GM21367 (cell line): ENCODE measurements at regions not wholly inside any gene's neighbourhood (a gene's known extent, or its start where the extent isn't known, plus 50 kb on each side); places are given as distances from the start of the nearest gene placed in this dataset.
"Not testable (repeated sequence)": the region's sequence is repeated elsewhere in the genome, so short reads cannot be mapped to it uniquely, and the experiment has no call there.

ENCODE experiments used
- ATAC-seq: cut with Tn5 transposase; IDR thresholded peaks from one replicate; pipeline ENCODE4 v1.9.1; 2021; ENCODE audit not compliant: unreplicated experiment

DNA sequence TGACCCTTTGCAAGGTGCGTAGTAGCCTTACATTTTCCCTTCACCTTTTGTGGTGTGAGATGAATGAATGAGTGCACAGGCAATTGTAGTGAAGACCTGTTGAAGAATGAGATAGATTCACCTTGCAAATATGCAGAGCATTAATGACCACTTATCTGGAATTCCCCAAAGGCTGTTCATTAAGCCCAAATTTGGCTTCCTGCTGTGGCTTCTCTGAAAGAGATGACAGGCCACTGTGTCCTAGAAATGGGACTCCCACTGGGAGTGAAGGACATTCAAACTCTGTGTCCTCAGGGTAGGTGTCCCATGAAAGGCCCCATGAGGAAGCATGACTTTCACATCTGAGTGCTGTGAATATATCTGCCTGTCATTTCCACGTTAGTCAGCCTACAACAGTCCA, 1821.8 kb upstream of the PIK3C3 start:
- ATAC-seq = no peak

DNA sequence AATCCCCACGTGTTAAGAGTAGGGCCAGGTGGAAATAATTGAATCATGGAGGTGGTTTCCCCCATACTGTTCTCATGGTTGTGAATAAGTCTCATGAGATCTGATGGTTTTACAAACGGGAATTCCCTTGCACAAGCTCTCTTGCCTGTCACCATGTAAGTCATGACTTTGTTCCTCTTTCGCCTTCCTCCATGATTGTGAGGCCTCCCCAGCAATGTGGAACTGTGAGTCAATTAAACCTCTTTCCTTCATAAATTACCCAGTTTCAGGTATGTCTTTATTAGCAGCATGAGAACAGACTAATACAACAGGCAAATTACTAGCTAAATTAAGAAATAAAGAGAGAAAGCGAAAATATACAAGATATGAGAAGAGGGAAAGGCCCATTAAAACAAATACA, 1822.6 kb upstream of the PIK3C3 start:
- ATAC-seq = not testable (repeated sequence)

DNA sequence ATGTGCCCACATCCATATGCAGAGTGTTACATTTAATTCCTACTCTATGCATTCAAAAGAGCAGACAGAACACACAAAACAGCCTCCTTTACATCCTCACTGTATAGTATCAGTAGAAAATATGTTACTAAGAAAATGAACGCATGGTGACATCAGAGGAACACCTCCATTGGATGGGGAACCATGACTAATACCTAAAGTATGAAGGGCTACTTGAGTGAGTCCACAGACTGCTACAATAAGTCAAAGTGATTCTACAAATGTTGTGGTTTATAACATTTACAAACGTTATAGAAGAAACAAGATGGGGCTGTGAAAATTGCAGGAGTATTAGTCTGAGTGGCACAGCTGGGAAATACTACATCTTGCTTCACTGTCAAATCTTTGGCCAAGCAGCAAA, 1830.9 kb upstream of the PIK3C3 start:
- ATAC-seq = no peak

DNA sequence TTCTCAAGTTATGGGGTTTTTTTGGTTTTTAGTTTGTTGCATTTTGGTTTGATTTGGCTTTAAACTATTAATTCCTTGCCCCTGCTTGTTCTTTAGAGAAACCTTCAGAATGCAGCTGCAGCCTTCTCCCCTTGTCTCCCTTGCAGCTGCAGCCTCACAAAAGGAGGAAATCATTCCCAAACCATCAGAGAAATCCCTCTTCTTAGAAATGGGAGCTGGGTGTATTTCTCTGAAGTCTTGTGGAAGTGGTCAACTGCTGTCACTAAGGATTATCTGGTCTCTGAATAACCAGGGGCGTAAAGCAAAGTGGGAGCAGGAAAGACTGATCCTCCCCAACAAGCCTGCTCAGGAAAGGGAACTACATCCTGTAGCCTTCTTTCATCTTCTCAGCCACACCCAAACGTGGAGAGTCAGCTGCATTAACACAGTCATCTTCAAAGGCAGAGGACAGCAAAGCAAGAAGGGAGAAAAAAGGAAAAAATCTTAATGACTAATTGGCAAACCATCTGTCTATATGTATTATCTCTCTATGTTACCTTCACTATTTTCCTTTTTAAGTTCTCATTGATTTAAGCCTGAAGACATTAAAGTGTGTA, 1834.1 kb upstream of the PIK3C3 start:
- no peak for ATAC-seq

DNA sequence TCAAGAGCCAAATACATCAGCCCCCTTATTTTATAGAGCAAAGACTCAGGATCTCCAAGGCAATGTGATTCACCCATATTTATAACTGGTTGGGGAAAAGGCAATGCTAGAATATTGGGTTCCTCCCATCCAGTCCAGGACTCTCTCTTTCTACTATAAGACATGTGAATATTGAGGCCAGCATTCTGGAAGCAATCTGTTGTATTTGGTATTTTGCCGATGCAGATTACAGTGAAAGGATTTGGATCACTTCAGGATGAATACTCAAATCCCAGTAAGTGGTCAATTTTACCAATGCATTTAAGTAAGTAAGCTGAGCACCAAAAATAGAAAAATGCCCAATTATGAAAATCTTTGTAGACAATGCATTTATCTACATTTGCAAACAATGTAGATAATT, 1834.7 kb upstream of the PIK3C3 start:
- ATAC-seq = no peak

DNA sequence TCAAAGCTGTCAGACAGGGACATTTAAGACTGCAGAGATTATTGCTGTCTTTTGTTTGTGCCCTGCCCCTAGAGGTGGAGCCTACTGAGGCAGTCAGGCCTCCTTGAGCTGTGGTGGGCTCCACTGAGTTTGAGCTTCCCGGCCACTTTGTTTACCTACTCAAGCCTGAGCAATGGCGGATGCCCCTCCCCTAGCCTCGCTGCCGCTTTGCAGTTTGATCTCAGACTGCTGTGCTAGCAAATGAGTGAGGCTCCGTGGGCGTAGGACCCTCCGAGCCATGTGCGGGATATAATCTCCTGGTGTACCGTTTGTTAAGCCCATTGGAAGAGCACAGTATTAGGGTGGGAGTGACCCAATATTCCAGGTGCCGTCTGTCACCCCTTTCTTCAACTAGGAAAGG, 1835.5 kb upstream of the PIK3C3 start:
- not testable (repeated sequence) for ATAC-seq

DNA sequence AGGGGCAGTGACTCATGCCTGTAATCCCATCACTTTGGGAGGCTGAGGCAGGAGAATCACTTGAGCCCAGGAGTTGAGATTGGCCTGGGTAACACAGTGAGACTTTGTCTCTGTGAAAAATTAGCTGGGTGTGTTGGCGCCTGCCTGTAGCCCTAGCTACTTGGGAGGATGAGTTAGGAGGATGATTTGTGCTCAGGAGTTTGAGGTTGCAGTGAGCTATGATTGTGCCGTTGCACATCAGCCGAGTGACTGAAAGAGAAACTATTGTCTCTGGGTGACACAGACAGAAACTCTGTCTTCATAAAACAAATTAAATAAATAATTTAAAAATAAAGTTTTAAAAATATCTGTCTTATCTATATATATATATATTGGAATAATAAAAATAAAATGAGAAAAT, 1844.6 kb upstream of the PIK3C3 start:
- ATAC-seq = no peak

DNA sequence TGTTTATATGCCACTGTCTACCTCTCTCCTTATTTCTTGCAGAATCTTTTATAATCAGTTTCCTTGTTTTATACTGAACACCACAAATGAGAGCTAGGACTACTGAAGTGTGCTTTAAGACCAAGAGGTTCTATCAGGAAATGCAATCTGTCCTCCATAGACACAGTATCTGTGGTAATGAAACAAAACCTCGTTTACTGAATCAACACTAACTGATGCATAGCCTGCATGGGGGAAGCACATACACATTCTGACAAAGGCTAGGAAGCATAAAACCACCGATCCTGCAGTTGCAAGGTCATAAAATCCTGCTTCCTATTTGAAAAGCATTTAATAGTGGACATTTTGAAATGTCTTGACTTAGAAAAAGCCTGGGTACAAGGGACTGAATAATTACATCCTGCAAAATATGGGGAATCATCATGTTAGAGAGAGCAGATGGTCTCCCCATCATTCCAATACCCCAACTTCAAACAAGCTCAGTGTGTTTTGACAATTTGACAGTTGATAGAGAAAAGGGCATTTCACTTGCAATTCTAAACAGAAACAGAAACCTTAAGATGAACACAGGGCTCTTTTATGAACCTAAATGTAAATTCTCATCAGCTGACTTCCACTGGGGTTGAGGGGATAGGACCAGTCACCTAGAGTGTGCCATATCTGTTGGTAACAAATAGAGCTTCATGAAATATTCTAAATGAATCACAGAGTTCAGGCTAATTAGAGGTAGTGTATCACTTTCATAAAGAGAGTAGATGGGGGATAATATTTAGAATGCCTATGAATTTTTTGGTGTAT, 1845.6 kb upstream of the PIK3C3 start:
- ATAC-seq = no peak

DNA sequence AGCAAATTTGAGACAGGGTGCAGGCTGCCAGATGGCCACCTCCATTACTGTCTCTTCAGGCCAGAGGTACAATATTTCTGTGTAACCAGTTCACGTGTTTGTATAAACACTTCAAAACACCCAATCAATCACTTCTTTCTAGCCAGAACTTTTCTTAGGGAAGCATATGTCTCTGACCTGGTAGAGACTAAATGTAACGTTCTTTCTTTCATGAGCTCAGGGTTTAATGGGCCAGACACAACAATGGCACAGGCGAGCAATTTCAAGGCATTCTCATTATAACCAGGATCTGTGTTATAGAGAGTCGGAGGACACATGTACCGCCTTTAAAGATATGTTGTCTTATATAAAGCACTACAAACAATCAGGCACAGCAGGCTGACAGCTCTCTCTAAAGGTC, 1846.4 kb upstream of the PIK3C3 start:
- ATAC-seq = no peak

DNA sequence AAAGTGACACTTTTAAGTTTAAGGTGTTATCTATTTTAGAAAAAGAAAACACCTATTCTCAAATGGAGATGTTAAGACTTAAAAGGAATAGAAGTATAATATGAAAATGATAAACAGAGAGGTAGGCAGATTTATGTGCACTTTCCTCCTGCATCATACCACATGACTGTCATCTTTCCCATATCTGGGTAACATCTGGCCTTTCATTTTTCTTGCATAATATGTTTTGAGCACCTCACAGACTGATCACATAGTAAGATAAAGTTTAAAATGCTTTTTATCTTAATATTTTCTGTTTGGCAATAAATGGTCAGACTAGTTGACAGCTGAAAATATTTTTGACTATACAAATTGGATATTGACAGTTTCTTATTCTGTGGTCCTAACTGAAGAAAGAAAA, 1852.1 kb upstream of the PIK3C3 start:
- ATAC-seq = no peak

DNA sequence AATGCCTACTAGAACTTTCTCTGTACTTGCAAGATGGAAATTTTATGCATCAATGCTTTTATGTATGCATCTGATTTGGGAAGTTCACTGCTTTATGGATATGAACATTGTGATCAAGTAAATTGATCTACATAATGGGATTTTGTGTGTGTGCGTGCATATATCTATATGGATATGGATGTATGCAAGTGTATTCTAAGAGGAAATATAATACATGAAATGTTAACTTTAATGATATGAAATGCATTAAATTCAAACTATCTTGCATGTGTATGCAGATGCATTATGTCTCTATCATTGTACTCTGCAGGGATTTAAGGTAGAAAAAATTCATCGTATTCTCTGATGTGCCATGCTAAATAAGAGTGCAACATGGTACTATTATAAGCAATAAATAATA, 1855.4 kb upstream of the PIK3C3 start:
- ATAC-seq = no peak

DNA sequence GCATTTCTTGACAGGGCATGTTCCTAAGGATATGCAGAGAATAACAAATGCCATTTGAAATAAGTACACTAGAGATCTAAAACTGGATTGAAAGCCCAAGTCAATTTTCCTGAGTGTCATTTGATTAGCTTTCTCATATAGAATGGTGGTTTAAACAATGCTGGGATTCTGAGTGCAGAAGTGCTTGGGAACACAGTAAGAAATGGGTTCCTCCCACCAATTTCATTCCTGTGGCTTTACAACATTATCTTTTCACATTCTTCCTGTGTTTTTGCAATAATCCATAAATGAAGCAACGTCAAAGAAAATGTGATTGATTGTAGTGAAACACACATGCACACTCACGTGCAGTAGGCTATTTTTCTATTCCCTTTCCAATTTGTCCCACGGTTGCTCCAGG, 1858.4 kb upstream of the PIK3C3 start:
- no peak for ATAC-seq

DNA sequence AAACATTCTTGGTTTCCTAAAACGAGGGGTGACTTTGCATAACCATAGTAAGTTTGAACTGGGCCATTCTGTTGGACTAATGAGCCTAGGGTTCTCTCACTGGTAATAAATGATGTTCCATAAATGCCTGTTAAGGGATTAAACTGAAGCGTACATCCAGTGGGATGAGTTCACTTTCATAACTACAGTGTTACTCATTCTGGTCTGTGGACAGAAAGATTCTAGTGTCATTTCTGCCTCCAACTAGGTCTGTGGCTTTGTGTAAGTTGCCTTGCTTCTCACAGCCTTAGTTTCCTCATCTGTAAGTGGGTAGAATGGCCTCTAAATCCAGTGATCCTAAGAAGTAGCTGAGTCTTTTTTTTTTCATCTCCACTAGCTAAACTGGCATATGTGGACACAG, 1860.6 kb upstream of the PIK3C3 start:
- no peak for ATAC-seq

DNA sequence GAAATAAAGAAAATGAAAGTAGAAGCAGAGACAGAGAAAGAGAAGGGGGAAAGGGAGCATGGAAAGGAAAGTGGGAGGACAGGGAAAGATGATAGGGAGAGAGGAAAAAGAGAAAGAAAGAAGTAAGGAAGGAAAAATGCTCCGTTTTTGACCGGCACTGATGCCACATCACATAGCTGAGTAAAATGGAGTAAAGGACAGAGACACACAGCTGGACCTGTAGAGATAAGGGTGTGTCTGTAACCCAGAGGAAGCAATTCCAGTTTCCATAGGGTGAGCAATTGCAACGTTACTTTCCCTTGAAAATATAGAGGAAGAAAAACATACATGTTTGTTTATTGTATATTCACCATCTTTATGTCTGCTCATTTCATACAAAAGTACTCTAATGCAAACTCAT, 1866.9 kb upstream of the PIK3C3 start:
- no peak for ATAC-seq

DNA sequence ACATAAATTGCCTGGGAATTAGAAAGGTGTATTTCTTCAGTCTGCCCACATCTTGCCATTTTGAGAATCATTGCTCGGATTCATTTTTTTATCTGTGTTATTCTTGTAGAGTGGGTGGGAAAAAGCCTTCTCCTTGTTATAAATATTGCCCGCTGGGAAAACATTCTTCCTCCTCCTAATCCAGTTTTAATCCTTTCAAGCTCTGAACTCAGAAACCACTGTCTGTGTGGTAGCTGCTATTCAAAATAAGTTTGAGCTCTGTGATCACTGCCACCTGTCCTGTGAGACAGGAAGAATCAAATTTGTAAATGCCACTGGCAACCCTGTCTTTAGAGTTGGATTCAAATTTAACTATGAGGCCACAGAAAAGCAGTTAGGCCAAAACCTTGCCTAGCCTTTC, 1875.2 kb upstream of the PIK3C3 start:
- no peak for ATAC-seq

DNA sequence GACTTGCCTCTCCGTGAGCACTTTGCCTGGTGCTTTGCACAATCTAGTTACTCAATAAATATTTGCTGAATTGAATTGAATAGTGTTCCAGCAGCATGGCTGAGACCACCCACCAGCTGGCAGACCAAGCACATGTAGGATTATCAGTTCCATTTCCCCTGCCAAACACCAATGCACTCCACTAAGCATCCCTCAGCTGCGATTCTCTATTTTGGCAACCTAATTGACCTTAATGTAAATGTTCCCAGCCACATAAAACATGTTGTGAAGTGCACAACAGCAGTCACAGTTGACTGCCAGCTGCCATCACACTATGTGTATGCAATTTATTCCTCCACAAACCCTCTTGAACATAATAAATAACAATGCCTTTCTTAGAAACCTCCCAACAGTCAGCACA, 1879.4 kb upstream of the PIK3C3 start:
- no peak for ATAC-seq

DNA sequence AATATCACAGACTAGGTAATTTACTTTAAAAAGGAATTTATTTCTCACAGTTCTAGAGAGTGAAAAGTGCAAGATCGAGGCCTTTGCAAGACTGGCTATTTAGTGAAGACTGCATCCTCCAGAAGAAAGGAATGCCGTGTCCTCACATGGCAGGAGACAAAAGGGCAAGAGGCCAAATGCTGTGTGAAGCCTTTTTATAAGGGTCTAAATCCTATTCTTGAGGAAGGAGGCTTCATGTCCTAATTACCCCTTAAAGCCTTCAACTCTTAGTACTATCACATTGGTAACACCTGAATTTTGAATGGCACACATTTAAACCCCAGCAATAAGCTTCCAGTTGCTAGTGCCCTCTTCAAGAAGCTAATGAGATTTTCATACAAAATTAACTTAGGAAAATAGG, 1882.3 kb upstream of the PIK3C3 start:
- no peak for ATAC-seq

DNA sequence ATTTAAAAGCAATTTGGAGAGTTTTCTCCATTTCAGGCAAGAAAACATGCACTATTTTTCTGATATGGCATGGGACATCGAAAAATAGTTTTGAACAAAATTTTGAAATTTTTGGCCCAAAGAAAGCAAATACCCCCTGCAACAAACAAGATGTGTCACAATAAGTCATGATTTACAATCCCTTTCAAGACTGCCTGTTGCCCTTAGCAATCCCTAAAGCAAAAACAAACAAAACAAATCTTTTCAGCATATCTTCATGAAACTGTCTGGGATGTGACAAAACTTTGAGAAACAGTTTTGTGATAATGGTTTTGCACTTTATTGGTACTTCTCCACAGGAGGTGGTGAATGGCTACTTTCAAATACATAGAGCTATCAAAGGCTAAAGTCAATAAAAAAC, 1888.7 kb upstream of the PIK3C3 start:
- ATAC-seq = no peak

DNA sequence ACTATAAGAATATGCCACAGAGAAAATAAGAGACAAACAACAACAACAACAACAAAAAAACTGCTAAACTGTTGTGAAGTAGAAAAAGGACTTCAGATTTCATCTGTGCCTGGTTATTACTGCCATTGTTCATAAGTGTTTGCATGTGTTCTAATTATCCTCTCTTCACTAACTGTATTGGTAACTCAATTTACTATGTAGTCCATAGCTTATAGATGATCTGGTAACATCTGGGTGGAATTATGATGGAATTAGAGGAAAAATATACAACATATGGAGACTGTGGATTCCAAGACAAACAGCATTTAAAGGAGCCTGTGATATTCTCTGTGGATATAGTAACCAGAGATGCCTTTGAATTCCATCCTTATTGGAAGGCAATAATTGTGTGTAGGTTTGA, 1891.5 kb upstream of the PIK3C3 start:
- ATAC-seq = no peak

DNA sequence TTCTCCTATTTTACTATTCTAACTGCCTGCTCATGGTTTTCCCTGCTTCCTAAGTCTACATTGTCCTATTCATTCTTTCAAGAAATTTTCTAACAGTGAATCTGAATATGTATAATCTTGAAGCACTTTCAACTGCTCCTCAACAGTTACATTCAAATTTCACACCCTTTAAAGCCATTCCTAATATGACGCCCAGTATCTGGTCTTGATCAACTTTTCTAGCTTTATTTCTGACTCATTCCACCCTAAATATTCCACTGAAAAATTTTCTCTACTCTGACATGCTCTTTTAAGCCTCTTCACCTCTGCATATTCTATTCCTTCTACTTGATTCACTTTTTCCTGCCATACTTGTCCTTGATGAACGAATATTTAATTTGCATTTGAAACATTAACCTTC, 1893.9 kb upstream of the PIK3C3 start:
- ATAC-seq = no peak

DNA sequence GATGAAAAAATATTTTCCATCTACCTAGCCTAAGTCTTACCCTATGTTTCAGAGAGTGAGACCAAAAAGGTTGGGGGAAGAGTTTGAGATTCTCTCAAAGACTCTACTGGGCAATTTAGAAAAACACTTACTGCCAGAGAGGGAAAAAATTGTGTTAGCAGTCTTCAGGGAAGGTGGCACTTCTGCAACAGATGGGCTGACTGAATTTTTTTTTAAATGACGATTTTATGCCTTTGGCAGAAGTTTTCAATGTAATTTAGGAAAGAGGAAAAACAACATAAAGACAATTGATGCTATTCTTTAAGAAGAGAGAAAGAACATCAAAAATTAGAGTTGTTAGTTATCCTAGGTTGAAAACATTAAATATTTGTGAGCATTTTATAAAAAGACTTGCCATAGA, 1894.5 kb upstream of the PIK3C3 start:
- no peak for ATAC-seq

DNA sequence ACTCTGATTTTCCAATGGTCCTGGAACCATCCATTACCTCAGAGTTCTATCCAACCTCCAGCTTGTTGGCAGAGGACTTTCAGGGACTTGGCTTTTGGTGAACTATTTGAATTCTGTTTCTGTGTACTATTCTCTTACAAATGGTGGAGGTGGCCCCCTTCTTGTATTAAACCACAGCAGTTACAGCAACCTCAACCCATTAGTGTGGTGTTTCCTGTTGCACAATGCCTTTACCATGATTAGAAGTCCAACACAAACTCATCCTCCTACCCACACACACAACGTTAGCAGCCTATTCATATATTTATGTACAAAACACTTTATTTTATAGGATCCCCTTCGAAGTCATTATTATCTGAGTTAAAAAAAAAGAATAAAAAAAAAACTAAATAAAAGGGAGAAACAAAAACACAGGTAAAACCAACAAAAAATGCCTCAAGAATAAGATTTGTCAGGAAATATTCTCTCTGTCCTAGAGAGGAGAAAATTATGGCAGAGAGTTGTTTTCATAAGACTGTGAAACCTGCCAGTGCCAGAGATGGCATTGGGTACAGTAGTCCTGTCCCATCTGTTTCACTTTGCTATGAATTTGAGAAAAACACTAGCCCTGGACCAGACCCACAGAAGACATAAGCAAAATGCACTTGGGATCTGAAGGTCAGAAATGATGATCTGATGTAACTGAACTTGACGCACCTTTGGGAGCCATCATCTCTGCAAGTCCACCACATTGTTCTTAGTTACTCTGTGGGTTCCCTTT, 1896.0 kb upstream of the PIK3C3 start:
- ATAC-seq = no peak
